Smooth muscle cell (in vitro differentiated cells): ENCODE measurements at regions not wholly inside any gene's neighbourhood (a gene's known extent, or its start where the extent isn't known, plus 50 kb on each side); places are given as distances from the start of the nearest gene placed in this dataset.

Experiments used
- DNase-seq: peaks from one replicate; lab custom pipeline; 2025; ENCODE audit not compliant: unreplicated experiment; lab: John Stamatoyannopoulos, UW
- H2AFZ ChIP-seq: fragments of 200-600 bp; sonication (generic); 2 replicates; pipeline ENCODE4 v1.6.0; 2016; ENCODE audit warnings: antibody characterized with exemption, low read depth, mild to moderate bottlenecking
- H3F3A ChIP-seq: fragments of 200-600 bp; sonication (generic); 2 replicates; pipeline ENCODE4 v1.6.0; 2017; ENCODE audit warnings: antibody characterized with exemption, low read depth
- H3K27ac ChIP-seq: fragments of 200-600 bp; sonication (generic); 2 replicates; pipeline ENCODE4 v1.5.1; 2016; ENCODE audit warnings: low read depth, mild to moderate bottlenecking
- H3K27me3 ChIP-seq: fragments of 200-600 bp; sonication (generic); 2 replicates; pipeline ENCODE4 v1.6.1; 2016; ENCODE audit warnings: low read depth, mild to moderate bottlenecking
- H3K36me3 ChIP-seq: fragments of 200-600 bp; sonication (generic); 2 replicates; pipeline ENCODE4 v1.5.1; 2016; ENCODE audit warnings: low read depth
- H3K4me1 ChIP-seq: fragments of 200-600 bp; sonication (generic); 2 replicates; pipeline ENCODE4 v1.5.1; 2016; ENCODE audit warnings: low read depth
- H3K4me2 ChIP-seq: fragments of 200-600 bp; sonication (generic); 2 replicates; pipeline ENCODE4 v1.6.0; 2016; ENCODE audit warnings: mild to moderate bottlenecking
- H3K4me3 ChIP-seq: fragments of 200-600 bp; sonication (generic); 2 replicates; pipeline ENCODE4 v1.5.1; 2016; ENCODE audit warnings: mild to moderate bottlenecking
- H3K79me2 ChIP-seq: fragments of 200-600 bp; sonication (generic); 2 replicates; pipeline ENCODE4 v1.6.0; 2016; ENCODE audit warnings: low read depth, mild to moderate bottlenecking
- H3K9ac ChIP-seq: fragments of 200-600 bp; sonication (generic); 2 replicates; pipeline ENCODE4 v1.6.0; 2016; ENCODE audit warnings: low read depth
- H3K9me3 ChIP-seq: fragments of 200-600 bp; sonication (generic); replicated peaks from 2 replicates; pipeline ENCODE4 v1.5.1; 2016; ENCODE audit warnings: low read depth
- H4K20me1 ChIP-seq: fragments of 200-600 bp; sonication (generic); 2 replicates; pipeline ENCODE4 v1.6.0; 2016; ENCODE audit warnings: low read depth
- WGBS: methylation state at CpG from one replicate; pipeline ENCODE4 v1.1.7; 2016; ENCODE audit warnings: low lambda C conversion rate; 5-methylcytosine and 5-hydroxymethylcytosine counted together
- TF ChIP-seq, protein P1 (sequence below): fragments of 200-600 bp; sonication (generic); IDR thresholded peaks from 2 replicates; pipeline ENCODE4 v1.5.1; 2017; ENCODE audit warnings: borderline replicate concordance, mild to moderate bottlenecking, antibody characterized with exemption; ENCODE audit not compliant: insufficient read depth, poor library complexity, severe bottlenecking

DNA sequence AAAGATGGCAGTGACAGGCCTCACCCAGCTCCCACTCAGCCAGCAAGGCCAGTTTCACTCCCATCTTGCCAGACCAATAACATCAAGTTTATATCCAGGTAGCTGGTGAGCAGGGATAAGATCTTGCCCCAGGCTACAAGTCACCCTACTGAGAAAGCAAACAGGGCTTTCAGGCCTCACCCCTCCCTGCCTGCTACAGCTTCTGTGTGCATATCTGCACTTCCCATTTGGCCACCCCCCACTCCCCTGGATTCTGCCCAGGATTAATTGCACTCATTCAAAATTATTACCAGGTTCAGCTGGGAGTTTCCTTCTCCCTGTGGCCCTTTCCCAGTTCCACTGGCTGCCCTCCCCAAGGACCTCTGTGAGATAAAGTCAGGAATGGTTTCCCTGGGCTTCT is 352.1 kb downstream of the TBX15 start:
- Histone ChIP-seq H3K9me3 (no peaks in the 10 kb centered on the region), H3K79me2 (no peaks in the 10 kb centered on the region), H3K36me3 (no peaks in the 10 kb centered on the region), H3K27ac (no peak overlapping the region), H3K9ac (no peak overlapping the region), H3K27me3 (no peaks in the 10 kb centered on the region), H3K4me3 (no peak overlapping the region), H3K4me2 (no peak overlapping the region), H3K4me1 (no peaks in the 10 kb centered on the region), H4K20me1 (no peaks in the 10 kb centered on the region), H2AFZ (no peak overlapping the region), H3F3A (no peaks in the 10 kb centered on the region)
- TF ChIP-seq, protein P1, sequence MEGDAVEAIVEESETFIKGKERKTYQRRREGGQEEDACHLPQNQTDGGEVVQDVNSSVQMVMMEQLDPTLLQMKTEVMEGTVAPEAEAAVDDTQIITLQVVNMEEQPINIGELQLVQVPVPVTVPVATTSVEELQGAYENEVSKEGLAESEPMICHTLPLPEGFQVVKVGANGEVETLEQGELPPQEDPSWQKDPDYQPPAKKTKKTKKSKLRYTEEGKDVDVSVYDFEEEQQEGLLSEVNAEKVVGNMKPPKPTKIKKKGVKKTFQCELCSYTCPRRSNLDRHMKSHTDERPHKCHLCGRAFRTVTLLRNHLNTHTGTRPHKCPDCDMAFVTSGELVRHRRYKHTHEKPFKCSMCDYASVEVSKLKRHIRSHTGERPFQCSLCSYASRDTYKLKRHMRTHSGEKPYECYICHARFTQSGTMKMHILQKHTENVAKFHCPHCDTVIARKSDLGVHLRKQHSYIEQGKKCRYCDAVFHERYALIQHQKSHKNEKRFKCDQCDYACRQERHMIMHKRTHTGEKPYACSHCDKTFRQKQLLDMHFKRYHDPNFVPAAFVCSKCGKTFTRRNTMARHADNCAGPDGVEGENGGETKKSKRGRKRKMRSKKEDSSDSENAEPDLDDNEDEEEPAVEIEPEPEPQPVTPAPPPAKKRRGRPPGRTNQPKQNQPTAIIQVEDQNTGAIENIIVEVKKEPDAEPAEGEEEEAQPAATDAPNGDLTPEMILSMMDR = no peak
- DNase-seq = no peak

DNA sequence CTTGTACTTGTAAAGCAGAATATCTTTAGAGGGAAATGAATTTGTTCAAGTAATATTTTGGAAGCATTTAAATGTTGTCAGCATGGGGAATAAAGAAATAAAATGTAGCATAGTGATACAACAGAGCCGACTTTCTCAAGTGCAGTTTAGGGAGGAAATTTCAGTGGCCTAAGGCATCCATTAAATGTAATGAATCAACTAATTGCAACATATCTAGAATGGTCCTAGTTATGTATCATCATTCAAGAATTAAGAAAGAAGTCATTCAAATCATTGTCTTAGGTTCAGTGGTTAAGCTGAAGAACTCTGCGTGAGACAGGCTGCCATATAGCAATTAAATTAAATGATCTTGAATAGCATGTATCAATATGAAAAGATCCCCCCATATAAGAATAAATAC is 360.7 kb downstream of the TBX15 start:
- H3K27ac ChIP-seq = no peak overlapping the region
- no peak overlapping the region for H2AFZ ChIP-seq
- H3K27me3 ChIP-seq = peaks cover 4% of the 10 kb centered on the region
- WGBS = 89% methylated on average over 2 of the region's 2 CpGs
- H3K4me1 ChIP-seq = no peaks in the 10 kb centered on the region
- no peaks in the 10 kb centered on the region for H3F3A ChIP-seq
- no peak overlapping the region for H3K9ac ChIP-seq
- H4K20me1 ChIP-seq = no peaks in the 10 kb centered on the region
- no peaks in the 10 kb centered on the region for H3K79me2 ChIP-seq
- H3K4me2 ChIP-seq = no peak overlapping the region
- no peaks in the 10 kb centered on the region for H3K9me3 ChIP-seq
- H3K4me3 ChIP-seq = no peak overlapping the region
- TF ChIP-seq, protein P1 = no peak
- no peaks in the 10 kb centered on the region for H3K36me3 ChIP-seq
- DNase-seq = no peak

DNA sequence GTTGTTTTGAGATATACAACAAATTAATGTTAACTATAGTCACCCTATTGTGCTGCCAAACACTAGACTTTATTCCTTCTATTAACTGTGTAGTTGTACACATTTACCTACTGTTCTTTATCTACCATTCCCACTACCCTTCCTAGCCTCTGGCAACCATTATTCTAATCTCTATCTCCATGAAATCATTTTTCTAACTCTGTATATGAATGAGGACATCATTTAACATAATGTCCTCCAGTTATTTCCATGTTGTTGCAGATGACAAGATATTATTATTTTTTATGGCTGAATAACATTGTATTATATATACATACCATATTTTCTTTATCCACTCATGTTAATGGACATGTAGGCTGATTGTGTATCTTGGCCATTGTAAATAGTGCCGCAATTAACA is 366.3 kb downstream of the TBX15 start:
- WGBS = 87% methylated on average over 1 of the region's 1 CpG

More for the DNA sequence above, 366.3 kb downstream of the TBX15 start:
- Histone ChIP-seq H3K27me3 (peaks cover 4% of the 10 kb centered on the region), H3K9ac (no peak overlapping the region), H3F3A (no peaks in the 10 kb centered on the region), H3K9me3 (no peaks in the 10 kb centered on the region), H3K4me3 (no peak overlapping the region), H3K79me2 (no peaks in the 10 kb centered on the region), H3K4me2 (no peak overlapping the region), H3K36me3 (no peaks in the 10 kb centered on the region), H4K20me1 (no peaks in the 10 kb centered on the region), H3K4me1 (no peaks in the 10 kb centered on the region), H2AFZ (no peak overlapping the region), H3K27ac (no peak overlapping the region)
- DNase-seq = no peak
- TF ChIP-seq, protein P1 = no peak
